ENCODE measurements at regions not wholly inside any gene's neighbourhood (a gene's known extent, or its start where the extent isn't known, plus 50 kb on each side); places are given as distances from the start of the nearest gene placed in this dataset.

DNA sequence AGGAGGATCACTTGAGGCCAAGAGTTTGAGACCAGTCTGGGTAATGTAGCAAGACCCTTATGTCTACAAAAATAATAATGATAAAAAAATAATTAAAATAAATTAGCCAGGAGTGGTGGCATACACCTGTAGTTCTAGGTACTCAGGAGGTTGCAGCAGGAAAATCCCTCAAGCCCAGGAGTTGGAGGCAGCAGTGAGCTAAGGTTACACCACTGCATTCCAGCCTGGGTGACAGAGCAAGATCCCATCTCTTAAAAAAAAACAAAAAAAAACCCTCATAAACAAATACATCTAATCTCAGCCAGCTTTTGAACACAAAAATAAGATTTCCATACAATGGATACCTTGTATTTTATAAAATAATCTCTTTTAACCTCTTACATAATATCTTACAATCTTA is 363.3 kb upstream of the KLF4 start:
- DNase-seq (ENCODE audit: low spot score): no peak
- ChIA-PET POLR2A (no interaction called here), CTCF (ENCODE audit: low intra/inter-chr PET ratio, low total read pairs) (no interaction called here)

More for the DNA sequence above, 363.3 kb upstream of the KLF4 start:
- Histone ChIP-seq H3K4me2 (ENCODE audit: low read depth, low read length) (no peak overlapping the region), H3K9ac (ENCODE audit: insufficient read depth, low read depth, low read length) (no peak overlapping the region), H3K9me3 (ENCODE audit: low read length) (peaks cover 9% of the 10 kb centered on the region), H2AFZ (ENCODE audit: low read length) (no peak overlapping the region), H3K4me3 (replicated peaks in 1 of 3; ENCODE audit: insufficient read depth in 1 of 3, low read depth in 2 of 3, low read length in 3 of 3) (no peak overlapping the region), H3K4me1 (ENCODE audit: insufficient read depth, low read length) (no peaks in the 10 kb centered on the region), H3K79me2 (ENCODE audit: insufficient read depth, low read length) (no peaks in the 10 kb centered on the region), H4K20me1 (ENCODE audit: insufficient read depth, low read length) (no peaks in the 10 kb centered on the region), H3K36me3 (replicated peaks in 1 of 2; ENCODE audit: control insufficient read depth in 1 of 2, insufficient read depth in 2 of 2, low read length in 2 of 2) (no peaks in the 10 kb centered on the region), H3K27ac (ENCODE audit: extremely low read length, insufficient read depth, low read length) (no peak overlapping the region), H3K27me3 (ENCODE audit: control insufficient read depth in 1 of 2, insufficient read depth in 2 of 2, low read length in 2 of 2) (no peaks in the 10 kb centered on the region; a peak in 1 of 5 replicates)
- TF ChIP-seq AGO2 (optimal IDR thresholded peaks at IDR 0.05; ENCODE audit: low read depth, low read length): no peak
- TF ChIP-seq ZNF282 (IDR thresholded peaks at IDR 0.05; ENCODE audit: partially characterized antibody): no peak
- no peak for TF ChIP-seq ZNF782 (CRISPR knock-in tag; IDR thresholded peaks at IDR 0.05; ENCODE audit: borderline replicate concordance)
- TF ChIP-seq FIP1L1 (IDR thresholded peaks at IDR 0.05; ENCODE audit: borderline replicate concordance, insufficient read depth, low read depth, low read length): no peak
- no peak for TF ChIP-seq ZNF607 (CRISPR knock-in tag; IDR thresholded peaks at IDR 0.05; ENCODE audit: borderline replicate concordance)
- TF ChIP-seq ZNF354B (CRISPR knock-in tag; IDR thresholded peaks at IDR 0.05): no peak
- TF ChIP-seq ZNF550 (CRISPR knock-in tag; IDR thresholded peaks at IDR 0.05; ENCODE audit: borderline replicate concordance): no peak
- no peak for TF ChIP-seq MBD4 (IDR thresholded peaks at IDR 0.05; ENCODE audit: borderline replicate concordance, low read length)
- no peak for TF ChIP-seq ZNF34 (CRISPR knock-in tag; IDR thresholded peaks at IDR 0.05; ENCODE audit: borderline replicate concordance)
- TF ChIP-seq TCF7L2 (IDR thresholded peaks at IDR 0.05; ENCODE audit: low read depth, low read length): no peak
- TF ChIP-seq ELF1 (CRISPR knock-in tag; IDR thresholded peaks at IDR 0.05): no peak
- no peak for TF ChIP-seq HOMEZ (CRISPR knock-in tag; IDR thresholded peaks at IDR 0.05; ENCODE audit: low read depth)
- TF ChIP-seq FOXA1 (IDR thresholded peaks at IDR 0.05): no peak
- TF ChIP-seq FOXA1 (CRISPR knock-in tag; IDR thresholded peaks at IDR 0.05): no peak
- no peak for TF ChIP-seq ZXDC (CRISPR knock-in tag; IDR thresholded peaks at IDR 0.05)
- no peak for TF ChIP-seq SALL1 (CRISPR knock-in tag; IDR thresholded peaks at IDR 0.05)
- in situ Hi-C loops (cut with HindIII; ENCODE audit: extremely low pct_ligation_motif_present, low pct_unique_long_range_greater_than_20kb): no loop called here
- ATAC-seq: no peak
- no TSS peak for BruUV-seq (replicated peaks)
- intact Hi-C loops (cut with micrococcal nuclease; ENCODE audit: unreplicated experiment): no loop called here
- FAIRE-seq: no peak

Data from HepG2 (cell line).